ENCODE measurements at regions not wholly inside any gene's neighbourhood (a gene's known extent, or its start where the extent isn't known, plus 50 kb on each side); places are given as distances from the start of the nearest gene placed in this dataset.

DNA sequence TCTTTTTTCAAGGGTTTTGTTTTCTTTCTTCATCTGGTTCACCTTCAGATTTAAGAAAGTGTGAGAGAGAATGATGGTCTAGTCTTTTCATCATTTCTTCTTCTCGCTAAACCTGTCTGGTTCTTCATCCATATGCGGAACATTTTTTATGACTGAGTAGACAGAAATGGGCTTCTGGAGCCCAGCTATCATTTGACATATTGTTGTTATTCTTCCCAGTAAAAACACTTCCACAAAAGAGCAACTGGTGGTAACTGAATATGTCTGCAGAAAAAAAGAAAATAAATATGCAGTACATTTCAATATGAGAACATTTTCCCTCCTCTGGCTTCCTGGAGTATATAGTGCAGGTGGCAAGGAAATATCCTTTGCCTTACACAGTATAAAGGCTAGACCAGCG is 209.5 kb downstream of the JCAD start:
- DNase-seq = no peak

DNA sequence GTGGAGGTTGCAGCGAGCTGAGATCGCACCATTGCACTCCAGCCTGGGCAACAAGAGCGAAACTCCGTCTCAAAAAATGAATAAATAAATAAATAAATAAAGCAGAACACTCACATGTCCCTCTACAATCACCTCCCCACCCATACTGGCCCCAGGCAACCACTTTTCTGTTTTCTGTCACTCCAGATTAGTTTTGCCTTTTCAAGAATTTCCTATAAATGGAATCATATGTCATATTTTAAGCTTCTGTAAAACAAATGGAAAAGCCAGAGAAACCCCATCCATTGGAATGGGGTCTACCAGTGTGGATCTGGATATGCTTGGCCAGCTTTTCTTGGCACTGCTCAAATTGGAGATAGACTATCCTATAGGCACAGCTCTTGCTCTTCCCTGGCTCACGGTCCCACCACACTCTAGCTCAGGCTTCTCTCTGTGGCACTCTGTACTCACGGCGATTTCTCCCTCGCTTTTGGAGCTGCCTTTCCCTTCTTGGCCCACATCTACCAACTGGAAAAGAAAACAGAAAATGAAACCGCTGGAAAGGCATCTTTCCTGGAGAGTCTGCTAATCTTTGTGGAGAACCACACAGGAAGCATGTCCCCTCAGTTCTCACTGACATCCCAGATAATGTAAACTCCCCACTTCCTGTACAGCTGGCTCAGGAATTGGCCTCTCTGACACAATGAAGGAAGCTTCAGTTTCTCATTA is 210.1 kb downstream of the JCAD start:
- no peak for DNase-seq

DNA sequence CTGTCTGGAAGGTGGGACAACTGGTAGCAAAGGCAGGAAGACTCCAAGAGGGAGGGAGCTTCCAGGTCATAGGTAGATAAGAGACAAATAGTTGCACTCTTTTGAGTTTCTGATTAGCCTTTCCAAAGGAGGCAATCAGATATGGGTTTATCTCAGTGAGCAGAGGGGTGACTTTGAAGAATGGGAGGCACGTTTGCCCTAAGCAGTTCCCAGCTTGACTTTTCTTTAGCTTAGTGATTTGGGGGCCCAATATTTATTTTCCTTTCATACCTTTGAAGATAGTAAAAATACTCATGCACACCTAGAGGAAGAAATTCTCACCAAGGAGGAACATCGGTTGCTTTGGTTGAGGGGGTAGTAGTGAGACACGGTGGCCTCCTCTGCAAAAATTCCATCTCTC is 212.1 kb upstream of the SVIL start:
- DNase-seq = no peak

DNA sequence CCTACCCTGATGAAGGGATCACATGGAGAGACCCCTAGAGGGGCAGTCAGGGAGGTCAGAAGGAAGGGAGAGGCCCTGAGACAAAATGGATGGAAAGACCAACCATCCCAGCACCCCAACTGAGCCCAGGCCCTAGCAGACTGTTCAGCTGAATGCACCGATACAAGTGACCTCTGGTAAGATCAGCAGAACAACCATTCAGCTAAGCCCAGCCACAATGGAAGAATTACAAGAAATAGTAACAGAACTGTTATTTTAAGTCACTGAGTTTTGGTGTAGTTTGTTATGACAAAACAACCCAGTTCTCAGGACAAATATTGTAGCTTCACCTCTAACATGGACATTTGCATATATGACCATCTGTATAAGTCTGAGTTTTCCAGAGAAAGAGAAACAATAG is 210.4 kb upstream of the SVIL start:
- no peak for DNase-seq

DNA sequence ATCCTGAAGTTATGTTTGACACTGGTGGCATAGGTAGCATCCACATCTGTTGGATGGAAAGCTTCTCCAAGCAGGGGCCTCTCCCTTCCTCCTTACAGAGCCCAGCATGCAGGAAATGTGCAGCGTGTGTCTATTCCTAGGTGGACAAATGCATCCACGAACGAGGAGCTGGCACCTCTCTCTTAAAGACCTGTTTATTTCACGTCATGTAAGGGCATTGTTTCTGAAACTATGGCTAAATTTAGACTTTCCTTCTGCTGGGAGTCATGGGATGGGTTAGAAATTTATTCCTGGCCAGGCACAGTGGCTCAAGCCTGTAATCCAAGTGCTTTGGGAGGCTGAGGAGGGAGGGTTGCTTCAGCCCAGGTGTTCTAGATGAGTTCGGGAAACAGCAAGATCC is 208.4 kb upstream of the SVIL start:
- DNase-seq = no peak

DNA sequence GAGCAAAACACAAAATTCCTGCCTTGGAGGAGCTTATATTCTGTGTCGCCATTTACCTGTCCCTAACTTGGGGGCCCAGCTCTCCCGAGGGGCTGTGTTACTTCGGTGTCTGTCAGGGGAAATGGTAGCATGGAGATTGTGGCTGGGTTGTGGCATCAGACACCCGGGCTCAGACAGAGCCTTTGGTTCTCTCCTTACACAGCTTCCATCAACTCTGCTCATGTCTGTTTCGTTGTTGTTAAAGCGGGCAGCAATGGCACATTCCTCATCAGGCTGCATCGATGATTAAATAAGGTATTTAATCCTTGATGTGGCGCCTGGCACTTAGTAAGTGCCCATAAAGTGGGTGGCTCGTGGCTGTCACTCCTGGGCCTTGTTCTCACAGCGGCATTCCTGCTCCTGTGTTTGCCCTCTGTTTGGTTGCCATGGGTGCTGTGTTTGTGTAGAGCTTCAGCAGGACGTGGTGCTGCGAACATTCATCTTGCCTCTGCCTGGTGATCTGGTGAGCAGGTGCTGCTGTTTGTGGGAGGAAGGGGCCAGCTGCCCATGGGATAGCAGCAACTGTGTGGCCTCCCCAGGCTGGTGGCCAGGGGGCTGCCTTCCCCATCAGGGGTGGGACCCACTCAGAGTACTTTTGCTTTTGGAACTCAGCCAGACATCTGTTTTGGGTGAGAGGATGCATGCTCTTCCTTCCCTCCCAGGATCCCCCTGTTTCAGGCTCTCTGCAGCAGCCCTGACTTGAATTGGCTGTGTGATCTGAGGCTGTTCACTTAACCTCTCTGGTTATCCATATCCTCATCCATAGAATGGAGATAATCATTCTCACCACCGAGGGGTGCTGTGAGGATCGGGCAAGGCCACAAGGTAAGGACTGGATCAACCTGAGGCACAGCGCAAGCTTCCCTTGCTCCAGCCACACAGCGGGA is 207.2 kb upstream of the SVIL start:
- DNase-seq = no peak

DNA sequence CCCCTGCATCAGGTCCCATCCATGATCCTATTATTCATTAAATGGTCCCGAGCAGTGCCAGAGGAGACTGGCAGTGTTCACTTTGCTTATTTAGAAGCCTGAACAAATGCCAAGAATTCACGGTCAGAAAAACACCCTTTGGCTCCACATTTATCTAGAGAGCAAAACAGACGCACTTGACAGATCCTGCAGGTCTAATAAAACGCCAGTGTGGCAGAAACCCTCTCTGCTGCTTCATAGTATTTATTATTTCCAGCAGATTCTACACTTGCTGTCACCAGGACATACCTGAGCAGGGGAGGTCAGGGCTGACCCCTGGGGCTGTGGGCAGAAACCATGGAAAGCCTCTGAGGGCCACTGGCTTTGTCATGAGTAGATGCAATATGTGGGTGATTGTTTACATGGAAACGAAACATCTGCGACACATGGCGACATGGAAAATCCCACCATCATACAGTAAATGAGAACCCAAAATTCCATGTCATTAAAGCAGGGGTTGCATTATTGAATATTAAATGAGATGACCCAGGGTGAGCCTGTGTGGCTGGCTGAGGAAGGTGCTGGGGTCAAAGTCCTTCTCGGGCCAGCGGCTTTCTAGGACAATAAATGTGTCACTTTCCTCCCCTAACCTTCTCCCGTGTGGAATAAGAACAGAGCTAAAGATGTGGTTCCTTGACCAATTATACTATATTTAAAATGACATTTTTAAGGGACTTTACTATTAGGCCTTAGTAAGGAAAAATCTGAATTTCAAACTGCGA is 205.9 kb upstream of the SVIL start:
- DNase-seq = no peak

DNA sequence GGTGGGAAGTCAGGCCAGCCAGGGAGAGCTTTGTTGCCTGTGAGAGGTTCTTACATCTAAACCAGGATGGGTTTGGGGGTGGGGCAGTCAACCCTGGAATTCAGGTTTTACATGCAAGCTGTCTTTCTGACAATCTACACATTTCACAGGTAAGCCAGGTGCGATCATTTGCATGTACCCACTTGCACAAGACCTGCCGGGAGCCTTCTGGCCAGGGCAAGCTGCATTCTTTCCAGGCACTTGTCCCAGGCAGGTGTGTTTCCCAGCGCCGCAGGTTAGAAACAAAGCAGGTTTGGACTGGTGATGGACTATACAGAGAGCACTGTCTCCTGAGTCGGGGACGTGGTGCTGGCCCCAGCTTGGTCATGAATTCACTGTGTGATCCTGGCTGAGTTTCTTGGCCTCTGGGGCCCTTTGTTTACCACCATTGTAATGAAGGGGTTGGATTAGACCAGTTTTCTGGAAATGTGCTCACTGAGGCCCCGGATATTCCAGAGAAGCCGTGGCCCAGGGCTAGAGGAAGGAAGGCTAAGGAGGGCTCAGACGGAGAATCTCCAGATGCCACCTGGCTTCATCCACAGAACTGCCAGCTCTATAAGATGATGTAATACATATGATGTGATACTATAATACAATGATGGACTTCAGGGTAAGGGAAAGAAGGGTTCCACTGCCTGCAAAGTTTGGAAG is 205.2 kb upstream of the SVIL start:
- DNase-seq = no peak

DNA sequence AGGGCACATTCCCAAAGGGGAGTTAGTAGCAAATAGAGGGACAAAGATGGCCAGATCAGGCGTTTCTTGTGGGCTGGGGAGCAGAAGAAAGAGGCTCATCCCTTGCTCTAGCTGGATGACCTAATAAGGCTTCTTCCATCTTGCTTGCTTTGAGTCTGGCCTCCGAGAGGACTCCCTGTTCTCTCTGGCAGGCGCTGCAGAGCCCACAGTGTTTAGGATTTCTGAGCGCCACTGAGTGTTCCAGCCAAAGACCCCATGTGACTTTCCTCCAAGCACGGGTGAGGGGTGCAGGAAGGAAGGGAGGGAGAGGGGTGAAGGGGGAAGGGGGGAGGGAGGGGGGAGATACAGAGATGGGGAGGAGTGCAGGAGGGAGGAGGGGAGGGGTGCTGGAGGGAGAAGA is 203.8 kb upstream of the SVIL start:
- DNase-seq = no peak

DNA sequence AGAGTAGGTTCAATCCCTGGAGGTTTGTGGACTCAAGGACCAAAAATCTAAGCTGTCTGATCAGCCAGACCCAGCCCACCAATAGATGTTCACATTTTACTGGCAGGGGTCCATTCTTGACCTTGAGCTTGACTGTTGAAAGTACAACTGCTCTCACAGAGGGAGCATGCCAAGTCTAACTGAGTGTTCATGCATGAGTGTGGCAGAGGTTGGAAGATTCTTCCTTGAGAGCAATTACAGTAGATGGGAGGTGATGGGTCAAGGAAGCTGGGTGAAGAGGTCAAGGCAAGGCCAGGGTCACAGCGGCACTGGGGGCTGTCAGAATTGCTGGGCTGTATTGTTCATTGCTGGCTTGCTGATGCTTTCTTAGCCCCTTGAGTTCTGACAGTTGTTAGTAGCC is 202.8 kb upstream of the SVIL start:
- no peak for DNase-seq

DNA sequence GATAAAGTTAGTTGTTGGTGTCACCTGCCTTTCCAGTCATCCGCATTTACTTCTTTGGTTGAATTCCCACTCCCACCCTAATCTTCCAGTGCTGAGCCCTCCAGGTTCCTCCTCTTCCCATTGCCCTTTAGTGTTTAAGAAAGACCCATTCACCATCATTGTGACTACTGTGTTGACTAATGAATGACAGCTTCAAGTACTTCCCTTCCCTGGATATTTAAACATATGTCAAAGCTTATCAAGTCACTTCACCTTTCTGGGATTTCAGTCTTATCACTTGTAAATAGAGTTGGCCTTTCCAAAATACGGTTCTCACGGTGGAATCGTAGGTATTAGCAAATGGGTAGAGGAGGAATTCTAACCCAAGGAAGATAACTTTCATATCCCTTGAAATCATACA is 201.6 kb upstream of the SVIL start:
- DNase-seq = no peak

DNA sequence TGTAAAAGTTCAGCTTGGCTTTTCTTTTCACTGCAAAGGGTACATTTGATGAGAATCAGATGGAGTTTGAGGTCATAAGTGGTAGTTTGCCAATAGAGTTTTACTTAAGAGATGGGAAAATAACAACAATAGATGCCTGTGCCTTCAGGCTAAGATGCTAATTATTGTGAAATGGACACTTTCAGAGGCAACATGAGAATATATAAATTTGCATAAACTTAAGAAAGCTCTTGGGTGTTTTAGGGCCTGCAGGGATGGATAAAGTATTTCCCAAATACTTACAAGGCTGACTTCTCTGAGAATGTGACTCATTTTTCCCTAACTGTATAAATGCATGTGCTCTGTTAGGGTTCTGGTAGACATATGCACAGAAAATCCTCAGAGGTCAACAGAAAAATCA is 200.3 kb upstream of the SVIL start:
- DNase-seq = no peak

DNA sequence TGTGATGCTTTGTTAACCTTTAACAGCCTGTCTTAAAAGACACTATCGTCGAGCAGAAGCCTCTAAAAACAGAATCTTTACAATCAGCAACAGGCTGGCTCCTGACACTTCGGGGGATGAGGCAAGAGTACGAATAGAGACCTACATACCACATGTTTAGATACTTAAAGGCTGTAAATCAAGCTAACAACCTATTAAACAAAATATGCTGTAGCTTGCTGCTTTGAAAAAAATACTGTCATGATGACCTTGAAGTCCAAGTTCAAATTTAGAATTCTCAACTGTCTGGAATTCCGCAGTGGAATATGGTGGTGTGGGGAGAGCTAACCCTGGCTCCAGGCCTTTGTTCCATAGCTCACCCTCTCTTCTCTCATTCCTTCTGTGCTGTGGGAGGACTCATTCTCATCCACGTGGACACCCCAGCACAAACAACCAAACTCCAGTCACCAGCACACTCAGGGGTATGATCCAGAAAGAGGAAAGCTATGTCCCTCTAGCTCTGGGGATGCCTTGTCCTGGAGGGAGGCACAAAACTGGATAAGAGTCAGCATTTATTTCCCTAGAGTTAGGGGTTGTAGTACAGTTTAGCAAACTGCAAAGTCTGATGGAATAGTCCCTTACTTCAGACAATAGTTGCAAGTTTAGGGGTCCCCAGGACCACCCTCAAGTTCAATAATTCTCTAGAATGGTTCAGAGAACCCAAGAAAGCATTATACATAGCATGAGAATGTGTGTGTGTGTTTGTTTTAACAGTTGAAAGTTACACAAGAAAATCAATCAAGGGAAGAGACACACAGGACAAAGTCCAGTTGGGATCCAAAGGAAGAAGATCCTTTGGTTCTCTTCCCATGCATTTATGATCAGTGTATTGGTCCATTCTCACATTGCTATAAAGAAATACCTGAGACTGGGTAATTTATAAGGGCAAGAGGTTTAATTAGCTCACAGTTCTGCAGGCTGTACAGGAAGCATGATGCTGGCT is 196.1 kb upstream of the SVIL start:
- no peak for DNase-seq

DNA sequence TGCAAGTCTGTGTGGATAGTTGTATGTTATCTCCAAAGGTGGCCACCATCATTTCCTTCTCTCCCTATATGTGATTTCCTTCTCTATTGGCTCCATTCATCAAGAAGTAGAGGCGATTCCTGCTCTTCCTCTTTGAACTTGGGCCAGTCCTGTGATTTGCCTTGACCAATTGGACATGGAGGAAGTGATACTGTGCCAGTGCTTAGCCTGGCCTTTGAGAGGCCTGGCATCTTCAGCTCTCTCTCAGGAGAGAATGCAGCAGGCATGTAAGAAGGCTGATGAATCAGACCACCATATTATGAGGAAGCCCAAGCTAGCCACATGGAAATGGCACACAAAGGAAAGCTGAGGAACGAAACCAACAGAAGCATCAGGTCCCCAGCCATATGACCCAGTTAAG is 195.0 kb upstream of the SVIL start:
- DNase-seq = no peak

DNA sequence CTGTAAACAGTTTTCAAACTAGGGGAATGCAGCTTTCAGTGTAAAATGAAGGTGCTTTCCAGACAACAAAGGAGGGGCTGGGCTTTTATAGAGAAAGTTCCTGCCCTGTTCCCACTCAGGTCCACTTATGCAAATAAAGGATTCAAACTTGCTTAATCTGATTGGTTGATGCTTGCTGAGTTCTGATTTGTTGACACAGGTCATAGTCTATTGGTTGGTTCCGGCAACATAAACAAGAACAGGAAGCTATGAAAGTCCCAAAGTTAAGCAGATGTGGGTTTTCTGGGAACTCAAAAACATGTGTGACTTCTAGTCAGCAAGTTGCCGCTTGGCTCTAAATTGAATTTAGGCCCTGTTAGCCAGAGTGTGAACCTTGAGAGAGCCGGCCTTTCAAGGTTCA is 194.2 kb upstream of the SVIL start:
- DNase-seq = no peak

DNA sequence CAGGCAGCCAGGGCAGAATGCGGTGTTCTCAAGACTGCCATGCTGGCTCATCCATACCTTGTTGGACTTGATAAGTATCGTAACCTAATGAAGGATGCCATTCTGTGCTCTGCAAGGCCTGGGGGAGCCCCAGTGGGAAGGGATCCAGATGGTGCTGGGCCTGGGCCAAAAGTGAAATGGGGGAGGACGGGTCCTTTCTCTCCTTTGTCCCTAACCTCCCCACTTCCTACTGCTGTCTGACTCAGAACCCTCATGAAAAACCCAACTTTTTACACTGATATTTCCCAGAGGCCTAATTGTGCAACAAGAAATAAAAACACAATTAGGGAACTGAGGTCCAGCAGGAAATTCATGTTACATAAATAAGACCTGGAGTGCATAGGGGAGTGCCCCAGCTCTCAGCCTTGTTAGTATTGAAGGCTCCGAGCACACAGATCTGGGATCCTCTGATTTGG is 193.7 kb upstream of the SVIL start:
- DNase-seq = no peak

DNA sequence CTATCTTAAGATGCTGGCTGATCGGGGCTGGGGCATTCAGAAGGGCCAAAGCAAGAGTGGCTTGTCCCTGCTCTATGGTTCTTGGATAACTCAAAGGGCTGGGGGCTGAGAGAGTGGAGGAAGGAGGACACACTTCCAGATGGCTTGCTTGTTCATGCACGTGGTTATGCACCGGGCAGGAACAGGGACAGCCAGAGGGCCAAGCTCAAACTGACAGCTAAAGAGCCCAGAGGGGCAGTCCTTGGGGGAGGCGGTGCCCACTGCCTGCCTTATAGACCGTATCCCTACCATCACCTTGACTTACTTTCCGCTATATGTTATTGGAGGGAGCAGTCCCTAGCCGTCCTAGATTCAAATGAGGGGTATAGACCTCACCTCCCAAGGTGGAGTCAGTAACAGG is 192.7 kb upstream of the SVIL start:
- no peak for DNase-seq

DNA sequence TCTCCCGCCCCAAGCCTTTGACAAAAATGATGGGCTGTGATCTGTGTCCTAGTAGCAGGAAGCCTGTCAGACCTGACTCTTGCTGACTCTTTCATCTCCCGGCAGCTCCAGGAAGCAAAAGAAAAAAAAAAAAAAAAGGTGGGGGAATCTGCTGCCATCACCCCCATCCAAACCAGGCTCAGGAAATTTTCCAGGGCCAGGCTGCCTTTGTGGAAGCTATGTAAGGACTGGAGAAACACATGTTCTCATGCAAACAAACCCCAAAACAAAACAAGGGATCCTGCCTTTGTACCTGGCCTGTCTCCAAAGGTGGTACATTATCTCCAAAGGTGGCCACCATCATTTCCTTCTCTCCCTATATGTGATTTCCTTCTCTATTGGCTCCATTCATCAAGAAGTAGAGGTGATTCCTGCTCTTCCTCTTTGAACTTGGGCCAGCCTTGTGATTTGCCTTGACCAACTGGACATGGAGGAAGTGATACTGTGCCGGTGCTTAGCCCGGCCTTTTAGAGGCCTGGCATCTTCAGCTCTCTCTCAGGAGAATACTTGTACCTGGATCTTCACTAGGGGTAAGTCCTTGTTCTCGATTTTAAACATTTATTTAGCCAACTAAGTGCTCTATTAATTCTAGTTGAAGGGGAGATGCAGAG is 192.2 kb upstream of the SVIL start:
- no peak for DNase-seq

DNA sequence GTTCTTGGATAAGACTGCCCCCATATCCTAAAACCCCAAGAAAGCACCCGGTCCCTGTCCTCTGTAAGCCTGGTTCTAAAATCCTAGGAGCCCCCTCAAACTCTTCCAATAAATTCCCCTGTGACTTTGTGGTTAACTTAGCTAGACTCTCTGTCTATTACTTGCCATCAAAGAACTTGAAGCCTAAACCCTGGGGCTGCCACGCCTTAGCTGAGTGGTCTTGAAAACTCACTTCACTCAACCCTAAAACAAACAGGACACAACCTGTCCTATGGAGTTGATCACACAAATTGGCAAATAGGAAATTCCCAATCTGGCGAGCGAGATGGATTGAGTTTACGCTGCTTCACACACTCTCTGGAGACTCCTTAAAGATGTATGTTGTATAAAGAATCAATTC is 191.4 kb upstream of the SVIL start:
- DNase-seq = no peak

DNA sequence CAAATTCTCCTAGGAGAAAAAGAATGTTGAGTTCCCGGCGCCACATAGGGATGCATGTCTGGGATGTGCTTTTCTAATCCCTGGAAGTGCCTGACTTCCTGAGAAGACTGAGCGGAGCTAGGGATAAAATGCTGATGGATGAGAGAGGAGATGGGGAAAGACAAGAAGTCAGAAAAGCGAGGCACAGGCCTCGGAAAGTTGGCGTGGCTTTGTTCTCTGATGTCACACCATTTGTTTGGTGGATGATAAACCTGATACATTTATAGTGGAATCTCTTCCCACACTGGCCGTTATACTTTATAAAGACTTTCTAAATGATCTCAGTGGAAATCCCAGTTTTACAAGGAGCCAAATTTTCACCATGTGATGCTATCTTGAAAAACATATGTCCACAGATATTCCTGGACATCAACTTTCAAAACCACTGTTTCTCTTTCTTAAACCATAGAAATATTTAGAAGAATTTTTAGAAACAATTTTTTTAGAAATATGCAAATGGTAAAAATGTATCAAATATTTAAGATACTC is 188.8 kb upstream of the SVIL start:
- DNase-seq = no peak

DNA sequence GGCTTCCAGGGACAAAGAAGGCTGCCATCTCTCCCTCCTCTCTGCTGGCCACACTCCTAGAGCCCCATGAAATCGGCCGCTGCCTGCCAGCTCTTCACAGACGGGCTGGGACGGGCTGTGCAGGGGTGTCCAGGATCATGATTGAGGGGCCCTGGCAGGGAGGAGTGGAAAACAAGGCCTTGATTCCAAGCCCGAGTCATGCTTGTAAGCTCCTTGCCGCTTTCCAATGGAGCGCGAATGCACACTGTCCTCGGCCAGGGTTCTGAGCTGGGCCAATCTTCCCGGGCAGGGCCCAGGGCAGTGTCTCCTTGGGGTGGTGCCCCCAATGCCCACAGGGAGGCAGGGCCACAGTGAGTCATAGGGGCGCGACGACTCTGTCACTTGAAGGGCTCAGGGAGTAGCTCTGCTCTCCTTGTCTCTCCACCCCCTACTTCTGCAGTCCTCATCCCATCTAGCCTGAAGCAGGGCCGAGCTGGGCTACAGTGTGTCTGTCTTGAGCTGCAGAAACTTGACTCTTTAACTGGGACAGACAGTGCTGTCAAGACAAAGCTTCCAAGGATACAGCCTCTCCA is 186.2 kb upstream of the SVIL start:
- DNase-seq = no peak

Data from CD4-positive, alpha-beta T cell treated with Interleukin-17A for 1 hour (primary cell).